GM12891 (cell line): ENCODE measurements at regions not wholly inside any gene's neighbourhood (a gene's known extent, or its start where the extent isn't known, plus 50 kb on each side); places are given as distances from the start of the nearest gene placed in this dataset.

ENCODE experiments used
- PAX5 ChIP-seq: IDR thresholded peaks from 2 replicates; pipeline ENCODE4 v1.6.1; 2011; ENCODE audit warnings: low read length, moderate library complexity, mild to moderate bottlenecking; ENCODE audit not compliant: insufficient read depth, severe bottlenecking
- POLR2A ChIP-seq: IDR thresholded peaks from 2 replicates; pipeline ENCODE4 v1.6.1; 2011; ENCODE audit warnings: low read depth, low read length, control low read depth
- POLR2AphosphoS5 ChIP-seq: IDR thresholded peaks from 2 replicates; pipeline ENCODE4 v1.6.1; 2011; ENCODE audit warnings: low read depth, low read length, control low read depth
- SPI1 ChIP-seq: IDR thresholded peaks from 2 replicates; pipeline ENCODE4 v1.6.1; 2011; ENCODE audit warnings: low read depth, low read length, control low read depth
- TAF1 ChIP-seq: IDR thresholded peaks from 2 replicates; pipeline ENCODE4 v1.6.1; 2011; ENCODE audit warnings: low read depth, low read length, control low read depth

GRCh38 chrX:776061-776460 lies 145.5 kb downstream of the SHOX start:
- no peak for TF ChIP-seq POLR2AphosphoS5
- TF ChIP-seq POLR2A, result no peak
- TF ChIP-seq SPI1, result no peak
- no peak for TF ChIP-seq TAF1
- no peak for TF ChIP-seq PAX5
